Transverse colon (tissue), 4 donors: ENCODE measurements at regions not wholly inside any gene's neighbourhood (a gene's known extent, or its start where the extent isn't known, plus 50 kb on each side); places are given as distances from the start of the nearest gene placed in this dataset.
A peak's percentile ranks its signal among the peaks of the same experiment; 100 is the strongest.

ENCODE experiments used
- DNase-seq: peaks from one replicate; pipeline ENCODE4 v3.0.0-alpha.2; 2019
- H3K27ac ChIP-seq, 4 donors: fragments of 200-600 bp; sonication (generic); 2 replicates each; pipeline ENCODE4 v1.5.1; 2016 to 2018; ENCODE audit warnings: inconsistent platforms in 4 of 4
- H3K27me3 ChIP-seq: fragments of 200-600 bp; sonication (generic); 2 replicates; pipeline ENCODE4 v1.5.1; 2017; ENCODE audit warnings: inconsistent platforms
- H3K36me3 ChIP-seq, 4 donors: fragments of 200-600 bp; sonication (generic); 2 replicates each; pipeline ENCODE4 v1.5.1; 2017 to 2019; ENCODE audit warnings: inconsistent platforms in 4 of 4
- H3K4me1 ChIP-seq, 4 donors: fragments of 200-600 bp; sonication (generic); 2 replicates each; pipeline ENCODE4 v1.5.1; 2017 to 2020; ENCODE audit warnings: inconsistent platforms in 4 of 4
- H3K4me3 ChIP-seq, 4 donors: fragments of 200-600 bp; sonication (generic); 1 replicate in 1 of 4; 2 replicates in 3 of 4; pipeline versions ENCODE4 v1.5.1 to v1.6.1; 2017 to 2019; ENCODE audit warnings: inconsistent platforms in 4 of 4
- H3K9me3 ChIP-seq, 2 donors: fragments of 200-600 bp; sonication (generic); 2 replicates each; pipeline ENCODE4 v1.5.1; 2017 to 2019; ENCODE audit warnings: inconsistent platforms in 2 of 2
- CTCF ChIP-seq, 5 experiments: fragments of 200-600 bp in 3 of 5; fragments of 450-650 bp in 2 of 5; sonication (generic) in 3 of 5; IDR thresholded peaks; 1 replicate in 2 of 5; 2 replicates in 3 of 5; pipeline ENCODE4 v1.5.1; 2016 to 2017; ENCODE audit warnings: antibody characterized with exemption in 5 of 5, inconsistent platforms in 3 of 5, mild to moderate bottlenecking in 2 of 5, moderate library complexity in 1 of 5
- EP300 ChIP-seq: sonication (generic); formaldehyde crosslinking; IDR thresholded peaks from one replicate; pipeline ENCODE4 v1.6.1; 2017; ENCODE audit warnings: antibody characterized with exemption, low read depth
- POLR2A ChIP-seq: fragments of 450-650 bp; IDR thresholded peaks from one replicate; pipeline ENCODE4 v1.6.1; 2016; ENCODE audit warnings: antibody characterized with exemption, mild to moderate bottlenecking, moderate library complexity
- POLR2AphosphoS5 ChIP-seq, 3 donors: sonication (generic); formaldehyde crosslinking; IDR thresholded peaks; one replicate each; pipeline ENCODE4 v1.6.1; 2016; ENCODE audit warnings: antibody characterized with exemption in 3 of 3
- WGBS, 2 donors: methylation state at CpG; one replicate each; pipeline ENCODE4 v1.1.5; 2018; ENCODE audit warnings: low coverage in 1 of 2; 5-methylcytosine and 5-hydroxymethylcytosine counted together
- in situ Hi-C, 4 donors: fragments of 200-750 bp; cut with MboI; loops; one replicate each; pipeline versions ENCODE4 v1.15.0 to v1.15.1; 2017; ENCODE audit warnings: low sequenced_read_pairs in 3 of 4, low pct_ligation_motif_present in 1 of 4, low pct_unique_long_range_greater_than_20kb in 1 of 4
- intact Hi-C: fragments of 100-400 bp; cut with DNase I; formaldehyde crosslinking; loops from one replicate; pipeline ENCODE4 v1.15.1; 2023; ENCODE audit warnings: low total_unique reads

- TF ChIP-seq POLR2A (no peak), EP300 (no peak), CTCF (IDR thresholded peaks at IDR 0.05) (no peak), POLR2AphosphoS5 (IDR thresholded peaks at IDR 0.05) (no peak)
- Histone ChIP-seq H3K27ac (peak overlapping the region in 1 of 4 donors; percentile 75), H3K9me3 (no peaks in the 10 kb centered on the region), H3K27me3 (no peaks in the 10 kb centered on the region), H3K36me3 (no peaks in the 10 kb centered on the region), H3K4me3 (no peak overlapping the region), H3K4me1 (peaks cover 6 to 30% (median 10%) of the 10 kb centered on the region in 4 donors)
- in situ Hi-C loops = no loop called here
- no peak for DNase-seq
- 80 to 100% methylated on average over 2 to 7 of the region's 7 CpGs for WGBS, 2 donors
- intact Hi-C loops = no loop called here
Measured at GRCh38 chrX:65600106-65600505, 65.5 kb upstream of the LAS1L start.

- 50 to 76% methylated on average over 1 to 8 of the region's 8 CpGs for WGBS, 2 donors
- no peak for DNase-seq
- H3K4me3 ChIP-seq = no peak overlapping the region
- peaks cover 6 to 30% (median 10%) of the 10 kb centered on the region in 4 donors for H3K4me1 ChIP-seq
- intact Hi-C loops (loop anchor here (10.0 kb wide), 1 partner anchor 106 kb away; no protein-coding TSS in a partner anchor), in situ Hi-C loops (loop anchor here in 3 of 4 donors (25.0 kb wide), 4 partner anchors 114 to 1139 kb away; no protein-coding TSS in a partner anchor)
- no peaks in the 10 kb centered on the region for H3K9me3 ChIP-seq
- TF ChIP-seq POLR2AphosphoS5 (IDR thresholded peaks at IDR 0.05) (no peak), CTCF (IDR thresholded peaks at IDR 0.05) (no peak), EP300 (no peak), POLR2A (no peak)
- no peaks in the 10 kb centered on the region for H3K36me3 ChIP-seq
- H3K27ac ChIP-seq = peak overlapping the region in 1 of 4 donors; percentile 35
- H3K27me3 ChIP-seq = no peaks in the 10 kb centered on the region
Measured at GRCh38 chrX:65598559-65599147, 64.1 kb upstream of the LAS1L start.

DNA sequence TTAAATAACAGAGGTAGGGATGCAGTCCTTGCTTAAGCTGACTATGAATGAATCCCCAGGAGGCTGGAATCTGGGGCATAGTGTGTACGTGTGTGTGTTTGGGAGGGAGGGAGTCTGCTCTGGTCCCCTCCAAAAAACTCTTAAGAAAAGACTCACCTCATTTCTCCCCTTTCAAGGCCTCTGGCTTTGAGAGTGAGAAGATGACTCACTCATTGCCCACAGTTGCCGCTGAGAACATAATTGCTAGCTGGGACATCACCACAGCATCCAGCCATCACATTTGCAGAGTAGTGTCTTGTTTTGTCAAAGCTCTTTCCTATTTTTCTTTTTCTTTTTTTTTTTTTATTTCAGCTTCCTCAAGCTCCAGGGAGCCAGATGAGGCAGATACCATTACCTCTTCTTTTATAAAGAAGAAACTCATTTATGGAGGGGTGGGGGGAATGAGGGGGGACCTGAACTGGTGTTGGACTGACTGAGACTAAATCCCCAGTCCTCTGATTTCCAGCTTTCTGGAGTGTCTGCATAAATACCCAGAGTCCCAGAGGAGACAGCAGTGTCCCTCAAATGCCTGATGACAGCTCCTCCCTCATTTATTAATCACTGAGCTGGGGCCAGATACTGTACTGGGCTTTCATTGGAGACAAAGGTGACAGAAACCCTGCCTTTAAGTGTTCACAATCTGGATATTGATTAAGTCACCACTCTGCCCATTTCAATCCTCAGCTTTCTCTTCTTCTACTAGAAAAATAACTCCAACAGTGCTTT lies 61.9 kb upstream of the LAS1L start:
- Histone ChIP-seq H3K36me3 (no peaks in the 10 kb centered on the region), H3K4me1 (peaks cover 0 to 19% (median 7%) of the 10 kb centered on the region in 4 donors), H3K4me3 (no peak overlapping the region), H3K27me3 (no peaks in the 10 kb centered on the region), H3K27ac (peak overlapping the region; percentile 75 to 81 (median 77)), H3K9me3 (no peaks in the 10 kb centered on the region)
- WGBS, 2 donors = 49% methylated on average over 2 of the region's 2 CpGs; no CpG with 5 or more reads in 1 of the 2 donors
- TF ChIP-seq POLR2AphosphoS5 (IDR thresholded peaks at IDR 0.05) (no peak), EP300 (no peak), CTCF (IDR thresholded peaks at IDR 0.05) (no peak), POLR2A (no peak)
- intact Hi-C loops = loop anchor here (10.0 kb wide), 1 partner anchor 108 kb away; no protein-coding TSS in a partner anchor
- in situ Hi-C loops = loop anchor here in 3 of 4 donors (25.0 kb wide), 4 partner anchors 116 to 1141 kb away; no protein-coding TSS in a partner anchor
- peak; percentile 24 for DNase-seq

- Histone ChIP-seq H3K27ac (peak overlapping the region; percentile 75 to 81 (median 77)), H3K4me1 (peaks cover 0 to 11% (median 7%) of the 10 kb centered on the region in 4 donors), H3K27me3 (no peaks in the 10 kb centered on the region), H3K9me3 (no peaks in the 10 kb centered on the region), H3K4me3 (no peak overlapping the region), H3K36me3 (no peaks in the 10 kb centered on the region)
- DNase-seq = peak; percentile 98
- WGBS, 2 donors = 0% methylated on average over 3 of the region's 3 CpGs; no CpG with 5 or more reads in 1 of the 2 donors
- intact Hi-C loops (loop anchor here (10.0 kb wide), 1 partner anchor 109 kb away; no protein-coding TSS in a partner anchor), in situ Hi-C loops (loop anchor here in 3 of 4 donors (25.0 kb wide), 4 partner anchors 117 to 1142 kb away; no protein-coding TSS in a partner anchor)
- TF ChIP-seq POLR2AphosphoS5 (IDR thresholded peaks at IDR 0.05) (peak in 1 of 3 donors; percentile 31), POLR2A (no peak), EP300 (no peak), CTCF (IDR thresholded peaks at IDR 0.05) (peak; percentile 89 to 99 (median 95))
Measured at GRCh38 chrX:65595460-65595876, 60.9 kb upstream of the LAS1L start.
